ENCODE measurements at regions not wholly inside any gene's neighbourhood (a gene's known extent, or its start where the extent isn't known, plus 50 kb on each side); places are given as distances from the start of the nearest gene placed in this dataset.
A peak's percentile ranks its signal among the peaks of the same experiment; 100 is the strongest.

DNA sequence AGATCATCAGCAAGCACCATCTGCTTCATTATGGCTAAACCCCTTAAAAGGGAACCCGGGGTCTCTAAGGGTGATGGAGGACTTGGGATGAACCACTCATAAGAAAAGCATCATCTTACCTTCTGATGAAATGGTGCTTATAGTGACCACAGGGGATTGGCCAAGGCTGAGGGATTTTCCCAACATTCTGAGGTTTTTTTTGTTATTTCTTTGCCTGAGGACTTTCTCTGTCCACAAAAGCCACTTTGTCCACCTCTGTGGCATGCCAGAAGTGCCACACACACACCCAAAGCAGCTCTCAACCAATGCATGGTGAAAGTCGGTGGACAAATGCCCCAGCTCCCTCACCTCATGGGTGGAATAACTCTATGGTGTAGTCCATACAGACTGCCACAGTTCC is 79.3 kb upstream of the TOP1 start:
- peaks cover 11% of the 10 kb centered on the region for H3K4me1 ChIP-seq (ENCODE audit: control insufficient read depth, insufficient read depth, low read length)
- no peak overlapping the region for H3K4me3 Mint-ChIP-seq
- H3K36me3 Mint-ChIP-seq (ENCODE audit: low read depth), result no peaks in the 10 kb centered on the region
- no peaks in the 10 kb centered on the region for H3K27me3 ChIP-seq (ENCODE audit: control insufficient read depth, insufficient read depth, low read length, poor library complexity, severe bottlenecking)
- no peak overlapping the region for H3K9ac ChIP-seq (ENCODE audit: extremely low read depth, low read length, poor library complexity, severe bottlenecking)
- TF ChIP-seq, protein P1, sequence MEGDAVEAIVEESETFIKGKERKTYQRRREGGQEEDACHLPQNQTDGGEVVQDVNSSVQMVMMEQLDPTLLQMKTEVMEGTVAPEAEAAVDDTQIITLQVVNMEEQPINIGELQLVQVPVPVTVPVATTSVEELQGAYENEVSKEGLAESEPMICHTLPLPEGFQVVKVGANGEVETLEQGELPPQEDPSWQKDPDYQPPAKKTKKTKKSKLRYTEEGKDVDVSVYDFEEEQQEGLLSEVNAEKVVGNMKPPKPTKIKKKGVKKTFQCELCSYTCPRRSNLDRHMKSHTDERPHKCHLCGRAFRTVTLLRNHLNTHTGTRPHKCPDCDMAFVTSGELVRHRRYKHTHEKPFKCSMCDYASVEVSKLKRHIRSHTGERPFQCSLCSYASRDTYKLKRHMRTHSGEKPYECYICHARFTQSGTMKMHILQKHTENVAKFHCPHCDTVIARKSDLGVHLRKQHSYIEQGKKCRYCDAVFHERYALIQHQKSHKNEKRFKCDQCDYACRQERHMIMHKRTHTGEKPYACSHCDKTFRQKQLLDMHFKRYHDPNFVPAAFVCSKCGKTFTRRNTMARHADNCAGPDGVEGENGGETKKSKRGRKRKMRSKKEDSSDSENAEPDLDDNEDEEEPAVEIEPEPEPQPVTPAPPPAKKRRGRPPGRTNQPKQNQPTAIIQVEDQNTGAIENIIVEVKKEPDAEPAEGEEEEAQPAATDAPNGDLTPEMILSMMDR (conservative IDR thresholded peaks at IDR 0.05), result no peak
- no peaks in the 10 kb centered on the region for H3K36me3 ChIP-seq (ENCODE audit: control insufficient read depth, insufficient read depth, low read length)
- no peak for DNase-seq
- H3K27me3 Mint-ChIP-seq (ENCODE audit: insufficient read depth), result peaks cover 17% of the 10 kb centered on the region
- no peak overlapping the region for H3K27ac Mint-ChIP-seq
- H3K27ac ChIP-seq (ENCODE audit: low read depth, low read length), result no peak overlapping the region
- H3K4me1 Mint-ChIP-seq, result peaks cover 33% of the 10 kb centered on the region
- peaks cover 6% of the 10 kb centered on the region for H3K9me3 Mint-ChIP-seq
- WGBS, 2 experiments (ENCODE audit: insufficient coverage in 1 of 2, insufficient read length in 1 of 2), result 84 to 100% methylated on average over 2 of the region's 2 CpGs
- peak overlapping the region; percentile 7 for H3K4me3 ChIP-seq (ENCODE audit: low read length)
- peaks cover 6% of the 10 kb centered on the region for H3K9me3 ChIP-seq (ENCODE audit: control insufficient read depth, low read length)

DNA sequence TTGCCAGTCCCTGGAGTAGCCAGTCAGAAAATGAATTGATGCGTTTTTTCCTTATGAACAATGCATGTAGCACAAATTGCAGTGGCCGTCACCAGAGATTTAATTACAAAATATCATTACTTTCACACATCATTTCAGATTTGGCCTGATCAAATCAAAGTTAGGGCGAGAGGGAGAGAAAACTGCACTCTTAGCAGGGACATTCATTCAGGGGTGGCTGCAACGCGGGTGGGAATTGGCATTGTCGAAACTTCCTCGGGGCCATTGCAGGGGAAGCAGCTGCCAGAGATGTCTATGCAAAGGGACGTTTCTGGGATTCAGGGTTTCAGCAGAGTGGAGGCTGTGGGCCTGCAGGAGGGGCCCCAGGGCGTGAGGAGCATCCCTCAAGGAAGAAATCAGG is 76.5 kb upstream of the TOP1 start:
- H3K4me1 Mint-ChIP-seq, result peaks cover 24% of the 10 kb centered on the region
- H3K4me3 Mint-ChIP-seq, result no peak overlapping the region
- Histone ChIP-seq H3K9ac (ENCODE audit: extremely low read depth, low read length, poor library complexity, severe bottlenecking) (no peak overlapping the region), H3K4me1 (ENCODE audit: control insufficient read depth, insufficient read depth, low read length) (peaks cover 18% of the 10 kb centered on the region), H3K36me3 (ENCODE audit: control insufficient read depth, insufficient read depth, low read length) (no peaks in the 10 kb centered on the region), H3K27me3 (ENCODE audit: control insufficient read depth, insufficient read depth, low read length, poor library complexity, severe bottlenecking) (no peaks in the 10 kb centered on the region), H3K27ac (ENCODE audit: low read depth, low read length) (no peak overlapping the region), H3K4me3 (ENCODE audit: low read length) (no peak overlapping the region), H3K9me3 (ENCODE audit: control insufficient read depth, low read length) (peaks cover 6% of the 10 kb centered on the region)
- H3K9me3 Mint-ChIP-seq, result peaks cover 9% of the 10 kb centered on the region
- peaks cover 17% of the 10 kb centered on the region for H3K27me3 Mint-ChIP-seq (ENCODE audit: insufficient read depth)
- WGBS, 2 experiments (ENCODE audit: insufficient coverage in 1 of 2, insufficient read length in 1 of 2), result 77 to 84% methylated on average over 9 of the region's 9 CpGs
- DNase-seq, result no peak
- TF ChIP-seq, protein P1 (conservative IDR thresholded peaks at IDR 0.05), result no peak
- H3K36me3 Mint-ChIP-seq (ENCODE audit: low read depth), result no peaks in the 10 kb centered on the region
- no peak overlapping the region for H3K27ac Mint-ChIP-seq

DNA sequence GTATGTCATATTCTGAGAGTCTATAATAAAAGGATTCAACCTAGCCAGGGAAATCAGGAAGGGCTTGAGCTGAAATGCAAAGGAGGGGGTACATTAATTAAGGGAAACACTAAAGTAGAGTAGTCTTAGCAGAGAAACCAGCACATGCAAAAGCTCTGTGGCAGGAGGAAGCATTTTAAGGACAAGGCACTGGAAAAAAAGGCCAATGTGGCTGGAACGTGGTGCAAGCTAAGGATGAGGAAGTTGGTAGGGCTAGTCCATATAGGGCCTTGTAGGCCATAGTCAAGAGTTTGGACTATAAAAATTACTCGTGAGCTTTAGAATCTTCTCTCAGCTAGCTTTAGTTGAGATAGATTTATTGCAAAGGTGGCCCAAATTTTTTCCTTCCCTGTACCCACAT is 75.2 kb upstream of the TOP1 start:
- Histone ChIP-seq H3K36me3 (ENCODE audit: control insufficient read depth, insufficient read depth, low read length) (no peaks in the 10 kb centered on the region), H3K4me1 (ENCODE audit: control insufficient read depth, insufficient read depth, low read length) (peaks cover 17% of the 10 kb centered on the region), H3K27me3 (ENCODE audit: control insufficient read depth, insufficient read depth, low read length, poor library complexity, severe bottlenecking) (no peaks in the 10 kb centered on the region), H3K9me3 (ENCODE audit: control insufficient read depth, low read length) (peaks cover 6% of the 10 kb centered on the region), H3K9ac (ENCODE audit: extremely low read depth, low read length, poor library complexity, severe bottlenecking) (no peak overlapping the region), H3K27ac (ENCODE audit: low read depth, low read length) (no peak overlapping the region), H3K4me3 (ENCODE audit: low read length) (no peak overlapping the region)
- WGBS, 2 experiments (ENCODE audit: insufficient coverage in 1 of 2, insufficient read length in 1 of 2), result 98 to 100% methylated on average over 2 of the region's 2 CpGs
- no peak for DNase-seq
- Mint-ChIP-seq H3K4me1 (peaks cover 24% of the 10 kb centered on the region), H3K27ac (no peak overlapping the region), H3K36me3 (ENCODE audit: low read depth) (no peaks in the 10 kb centered on the region), H3K27me3 (ENCODE audit: insufficient read depth) (peaks cover 17% of the 10 kb centered on the region), H3K4me3 (no peak overlapping the region), H3K9me3 (peaks cover 9% of the 10 kb centered on the region)
- TF ChIP-seq, protein P1 (conservative IDR thresholded peaks at IDR 0.05), result no peak
